Natural killer cell (primary cell): ENCODE measurements at regions not wholly inside any gene's neighbourhood (a gene's known extent, or its start where the extent isn't known, plus 50 kb on each side); places are given as distances from the start of the nearest gene placed in this dataset.

ENCODE experiments used
- ATAC-seq, 3 donors: fragments of 150-1000 bp in 2 of 3; fragments of 200-7000 bp in 1 of 3; cut with Tn5 transposase; 1 replicate in 1 of 3; 2 replicates in 2 of 3; pipeline ENCODE4 v1.10.0; 2021; ENCODE audit warnings: mild to moderate bottlenecking in 2 of 3, moderate library complexity in 2 of 3
- DNase-seq, 2 donors: peaks; one replicate each; pipeline versions ENCODE4 v3.0.0 to v3.0.0-alpha.2; 2013 to 2021; ENCODE audit warnings: mixed read lengths in 1 of 2
- H3K27ac ChIP-seq: one replicate; pipeline ENCODE4 v1.5.1; 2013; ENCODE audit warnings: mild to moderate bottlenecking, low read length
- H3K27me3 ChIP-seq: one replicate; pipeline ENCODE4 v1.6.1; 2013; ENCODE audit warnings: low read length; ENCODE audit not compliant: control insufficient read depth, insufficient read depth
- H3K36me3 ChIP-seq: one replicate; pipeline ENCODE4 v1.6.1; 2013; ENCODE audit warnings: low read length; ENCODE audit not compliant: control insufficient read depth, insufficient read depth
- H3K4me1 ChIP-seq: one replicate; pipeline ENCODE4 v1.6.1; 2013; ENCODE audit warnings: low read length; ENCODE audit not compliant: control insufficient read depth, insufficient read depth
- H3K4me3 ChIP-seq: one replicate; pipeline ENCODE4 v1.5.1; 2013; ENCODE audit warnings: low read length
- H3K9me3 ChIP-seq: one replicate; pipeline ENCODE4 v1.6.1; 2013; ENCODE audit warnings: low read length; ENCODE audit not compliant: control insufficient read depth, insufficient read depth
- H3K27ac Mint-ChIP-seq, 2 donors: one replicate each; pipeline ENCODE4 v1.8.0; 2022; ENCODE audit warnings: mild to moderate bottlenecking in 2 of 2, mixed read lengths in 2 of 2, moderate library complexity in 1 of 2
- H3K27me3 Mint-ChIP-seq, 2 donors: one replicate each; pipeline ENCODE4 v1.8.0; 2022; ENCODE audit warnings: low read depth in 2 of 2, mixed read lengths in 2 of 2
- H3K36me3 Mint-ChIP-seq: one replicate; pipeline ENCODE4 v1.8.0; 2022; ENCODE audit warnings: mixed read lengths
- H3K4me1 Mint-ChIP-seq, 2 donors: one replicate each; pipeline ENCODE4 v1.8.0; 2022; ENCODE audit warnings: mixed read lengths in 2 of 2
- H3K4me3 Mint-ChIP-seq: one replicate; pipeline ENCODE4 v1.8.0; 2022; ENCODE audit warnings: mild to moderate bottlenecking, moderate library complexity, mixed read lengths
- H3K9me3 Mint-ChIP-seq, 2 donors: one replicate each; pipeline ENCODE4 v1.8.0; 2022; ENCODE audit warnings: mixed read lengths in 2 of 2
- CTCF ChIP-seq: fragments of 200-600 bp; IDR thresholded peaks from one replicate; pipeline ENCODE4 v1.8.0; 2022; ENCODE audit warnings: antibody characterized with exemption
- WGBS: methylation state at CpG from one replicate; pipeline ENCODE4 v1.1.7; 2013; ENCODE audit warnings: missing lambda C conversion rate; ENCODE audit not compliant: insufficient coverage; 5-methylcytosine and 5-hydroxymethylcytosine counted together
- intact Hi-C: fragments of 100-400 bp; cut with micrococcal nuclease; formaldehyde crosslinking; loops from one replicate; pipeline ENCODE4 v1.14.2; 2022

- Mint-ChIP-seq H3K27me3 (no peaks in the 10 kb centered on the region), H3K36me3 (no peaks in the 10 kb centered on the region), H3K9me3 (no peaks in the 10 kb centered on the region), H3K4me1 (no peaks in the 10 kb centered on the region), H3K4me3 (no peak overlapping the region), H3K27ac (no peak overlapping the region)
- no peak for TF ChIP-seq CTCF
- no peaks in the 10 kb centered on the region for H3K36me3 ChIP-seq
- intact Hi-C loops, result no loop called here
- no peaks in the 10 kb centered on the region for H3K27me3 ChIP-seq
- no peak overlapping the region for H3K27ac ChIP-seq
- WGBS, result 74% methylated on average over 9 of the region's 9 CpGs
- DNase-seq (no peak), ATAC-seq (no peak)
- no peak overlapping the region for H3K4me3 ChIP-seq
- H3K4me1 ChIP-seq, result no peaks in the 10 kb centered on the region
- H3K9me3 ChIP-seq, result no peaks in the 10 kb centered on the region
Observed at GRCh38 chr4:1496116-1496642, 89.9 kb upstream of the NKX1-1 start.

GRCh38 chr4:1495416-1496115, 89.3 kb upstream of the NKX1-1 start:
- WGBS, result 80% methylated on average over 34 of the region's 34 CpGs
- Mint-ChIP-seq H3K36me3 (no peaks in the 10 kb centered on the region), H3K27ac (no peak overlapping the region), H3K4me3 (no peak overlapping the region), H3K27me3 (no peaks in the 10 kb centered on the region), H3K9me3 (no peaks in the 10 kb centered on the region), H3K4me1 (no peaks in the 10 kb centered on the region)
- intact Hi-C loops, result no loop called here
- no peaks in the 10 kb centered on the region for H3K36me3 ChIP-seq
- no peaks in the 10 kb centered on the region for H3K27me3 ChIP-seq
- no peaks in the 10 kb centered on the region for H3K4me1 ChIP-seq
- TF ChIP-seq CTCF, result no peak
- H3K27ac ChIP-seq, result no peak overlapping the region
- no peak overlapping the region for H3K4me3 ChIP-seq
- H3K9me3 ChIP-seq, result no peaks in the 10 kb centered on the region
- DNase-seq, result no peak
- ATAC-seq, result no peak

- TF ChIP-seq CTCF, result no peak
- DNase-seq (no peak), ATAC-seq (no peak)
- H3K4me3 Mint-ChIP-seq, result no peak overlapping the region
- no peaks in the 10 kb centered on the region for H3K9me3 ChIP-seq
- no peaks in the 10 kb centered on the region for H3K4me1 ChIP-seq
- H3K27ac Mint-ChIP-seq, result no peak overlapping the region
- no peaks in the 10 kb centered on the region for H3K27me3 ChIP-seq
- H3K4me1 Mint-ChIP-seq, result no peaks in the 10 kb centered on the region
- H3K9me3 Mint-ChIP-seq, result no peaks in the 10 kb centered on the region
- intact Hi-C loops, result no loop called here
- H3K27me3 Mint-ChIP-seq, result no peaks in the 10 kb centered on the region
- H3K4me3 ChIP-seq, result no peak overlapping the region
- no peak overlapping the region for H3K27ac ChIP-seq
- H3K36me3 Mint-ChIP-seq, result no peaks in the 10 kb centered on the region
- no peaks in the 10 kb centered on the region for H3K36me3 ChIP-seq
- WGBS, result 84% methylated on average over 37 of the region's 37 CpGs
Observed at GRCh38 chr4:1494416-1495315, 88.4 kb upstream of the NKX1-1 start.
